Right cardiac atrium (tissue), 5 donors: ENCODE measurements at regions not wholly inside any gene's neighbourhood (a gene's known extent, or its start where the extent isn't known, plus 50 kb on each side); places are given as distances from the start of the nearest gene placed in this dataset.

Experiments
- ATAC-seq, 2 donors: fragments of 200-7000 bp; cut with Tn5 transposase; one replicate each; pipeline versions ENCODE4 v1.8.0 to v1.9.1; 2020; ENCODE audit warnings: moderate library complexity in 2 of 2, mild to moderate bottlenecking in 1 of 2
- DNase-seq, 3 donors: peaks; one replicate each; pipeline ENCODE4 v3.0.0-alpha.2; 2020
- H3K27ac ChIP-seq: one replicate; pipeline ENCODE4 v1.5.1; 2013; ENCODE audit warnings: mild to moderate bottlenecking, low read length, control low read depth, moderate library complexity
- H3K27me3 ChIP-seq: one replicate; pipeline ENCODE4 v1.6.1; 2013; ENCODE audit not compliant: control insufficient read depth, insufficient read depth
- H3K4me1 ChIP-seq: one replicate; pipeline ENCODE4 v1.6.1; 2013; ENCODE audit warnings: low read length; ENCODE audit not compliant: control insufficient read depth, insufficient read depth
- H3K4me3 ChIP-seq: one replicate; pipeline ENCODE4 v1.5.1; 2013; ENCODE audit warnings: low read length, control low read depth
- H3K9me3 ChIP-seq: one replicate; pipeline ENCODE4 v1.6.1; 2013; ENCODE audit warnings: low read length; ENCODE audit not compliant: control insufficient read depth
- WGBS: extraction: QIAGEN DNeasy Blood & Tissue Kit; methylation state at CpG from one replicate; pipeline ENCODE4 v1.1.7; 2013; 5-methylcytosine and 5-hydroxymethylcytosine counted together
- intact Hi-C, 4 donors: fragments of 100-400 bp; cut with DNase I; formaldehyde crosslinking; loops; one replicate each; pipeline versions ENCODE4 v1.11.0 to v1.14.0; 2022 to 2023
- donor health status: healthy with polysubstance abuse.
- donor health status: DM: no; HTN: yes; CAD: no.
- donor health status: DM: no; HTN: no; CAD: no.
- donor health status: DM: no; HTN: yes; CAD: no; lungs with severe emphysema.
- donor health status: DM: yes; HTN: yes; CAD: no.

GRCh38 chr4:185862340-185862739, 50.3 kb upstream of the SORBS2 start:
- no peak overlapping the region for H3K4me3 ChIP-seq
- no peak for ATAC-seq
- DNase-seq, result no peak
- peak overlapping the region; percentile 5 for H3K27ac ChIP-seq
- H3K9me3 ChIP-seq, result no peaks in the 10 kb centered on the region
- WGBS, result 98% methylated on average over 4 of the region's 4 CpGs
- intact Hi-C loops, result loop anchor here in 2 of 4 donors (10.0 kb wide), 2 partner anchors 152 to 208 kb away; no protein-coding TSS in a partner anchor
- H3K4me1 ChIP-seq, result no peaks in the 10 kb centered on the region
- H3K27me3 ChIP-seq, result no peaks in the 10 kb centered on the region

GRCh38 chr4:185863946-185864345, 52.0 kb upstream of the SORBS2 start:
- no peaks in the 10 kb centered on the region for H3K9me3 ChIP-seq
- ATAC-seq (no peak), DNase-seq (no peak)
- no peak overlapping the region for H3K4me3 ChIP-seq
- 22% methylated on average over 1 of the region's 1 CpG for WGBS
- no peaks in the 10 kb centered on the region for H3K4me1 ChIP-seq
- no peak overlapping the region for H3K27ac ChIP-seq
- intact Hi-C loops, result loop anchor here in 2 of 4 donors (10.0 kb wide), 2 partner anchors 151 to 209 kb away; no protein-coding TSS in a partner anchor
- H3K27me3 ChIP-seq, result no peaks in the 10 kb centered on the region

- H3K4me3 ChIP-seq, result no peak overlapping the region
- H3K27me3 ChIP-seq, result no peaks in the 10 kb centered on the region
- WGBS, result 63% methylated on average over 4 of the region's 4 CpGs
- ATAC-seq, result peak; percentile 58 to 65
- intact Hi-C loops, result loop anchor here in 2 of 4 donors (10.0 kb wide), 2 partner anchors 149 to 211 kb away; no protein-coding TSS in a partner anchor
- no peaks in the 10 kb centered on the region for H3K4me1 ChIP-seq
- H3K9me3 ChIP-seq, result no peaks in the 10 kb centered on the region
- no peak for DNase-seq
- H3K27ac ChIP-seq, result peak overlapping the region; percentile 78
Measured at GRCh38 chr4:185865901-185866328, 53.9 kb upstream of the SORBS2 start.

GRCh38 chr4:185867770-185868169, 55.8 kb upstream of the SORBS2 start:
- ATAC-seq, result no peak
- Histone ChIP-seq H3K27ac (peak overlapping the region; percentile 72), H3K27me3 (no peaks in the 10 kb centered on the region), H3K4me1 (no peaks in the 10 kb centered on the region), H3K4me3 (no peak overlapping the region), H3K9me3 (no peaks in the 10 kb centered on the region)
- no peak for DNase-seq
- 67% methylated on average over 3 of the region's 3 CpGs for WGBS
- intact Hi-C loops, result loop anchor here in 2 of 4 donors (10.0 kb wide), 2 partner anchors 147 to 213 kb away; no protein-coding TSS in a partner anchor

GRCh38 chr4:185868983-185869382, 57.0 kb upstream of the SORBS2 start:
- H3K4me3 ChIP-seq, result no peak overlapping the region
- DNase-seq (no peak), ATAC-seq (no peak)
- H3K27me3 ChIP-seq, result no peaks in the 10 kb centered on the region
- H3K4me1 ChIP-seq, result no peaks in the 10 kb centered on the region
- WGBS, result 87% methylated on average over 3 of the region's 3 CpGs
- no peaks in the 10 kb centered on the region for H3K9me3 ChIP-seq
- intact Hi-C loops, result loop anchor here in 2 of 4 donors (10.0 kb wide), 2 partner anchors 146 to 214 kb away; no protein-coding TSS in a partner anchor
- H3K27ac ChIP-seq, result no peak overlapping the region

- ATAC-seq (peak; percentile 50 to 55), DNase-seq (no peak)
- WGBS, result 73% methylated on average over 2 of the region's 2 CpGs
- no peaks in the 10 kb centered on the region for H3K9me3 ChIP-seq
- intact Hi-C loops, result loop anchor here in 2 of 4 donors (10.0 kb wide), 2 partner anchors 145 to 215 kb away; no protein-coding TSS in a partner anchor
- H3K4me1 ChIP-seq, result no peaks in the 10 kb centered on the region
- no peaks in the 10 kb centered on the region for H3K27me3 ChIP-seq
- H3K4me3 ChIP-seq, result no peak overlapping the region
- H3K27ac ChIP-seq, result peak overlapping the region; percentile 25
Measured at GRCh38 chr4:185869427-185869826, 57.4 kb upstream of the SORBS2 start.

- no peaks in the 10 kb centered on the region for H3K9me3 ChIP-seq
- 67% methylated on average over 14 of the region's 14 CpGs for WGBS
- no peak overlapping the region for H3K4me3 ChIP-seq
- intact Hi-C loops, result no loop called here
- DNase-seq, result peak; percentile 14 to 65 (median 58)
- peak; percentile 52 to 57 for ATAC-seq
- H3K27me3 ChIP-seq, result no peaks in the 10 kb centered on the region
- peak overlapping the region; percentile 5 for H3K27ac ChIP-seq
- H3K4me1 ChIP-seq, result no peaks in the 10 kb centered on the region
Measured at GRCh38 chr4:185870366-185870765, 58.4 kb upstream of the SORBS2 start.

GRCh38 chr4:185872747-185873380, 60.9 kb upstream of the SORBS2 start:
- WGBS, result 80% methylated on average over 7 of the region's 7 CpGs
- DNase-seq (no peak), ATAC-seq (peak in 1 of 2 donors; percentile 19)
- H3K4me3 ChIP-seq, result no peak overlapping the region
- no peaks in the 10 kb centered on the region for H3K9me3 ChIP-seq
- no peaks in the 10 kb centered on the region for H3K27me3 ChIP-seq
- intact Hi-C loops, result no loop called here
- peak overlapping the region; percentile 45 for H3K27ac ChIP-seq
- H3K4me1 ChIP-seq, result no peaks in the 10 kb centered on the region

- 56% methylated on average over 3 of the region's 3 CpGs for WGBS
- intact Hi-C loops, result no loop called here
- ATAC-seq (no peak), DNase-seq (no peak)
- Histone ChIP-seq H3K27ac (no peak overlapping the region), H3K4me1 (no peaks in the 10 kb centered on the region), H3K4me3 (no peak overlapping the region), H3K27me3 (no peaks in the 10 kb centered on the region), H3K9me3 (no peaks in the 10 kb centered on the region)
Measured at GRCh38 chr4:185874516-185875230, 62.7 kb upstream of the SORBS2 start.

- WGBS, result 89% methylated on average over 6 of the region's 6 CpGs
Measured at GRCh38 chr4:185875316-185875907, 63.4 kb upstream of the SORBS2 start.

GRCh38 chr4:185878633-185879032, 66.6 kb upstream of the SORBS2 start:
- Histone ChIP-seq H3K4me1 (no peaks in the 10 kb centered on the region), H3K27me3 (no peaks in the 10 kb centered on the region), H3K9me3 (no peaks in the 10 kb centered on the region), H3K27ac (no peak overlapping the region), H3K4me3 (no peak overlapping the region)
- intact Hi-C loops, result no loop called here
- DNase-seq (peak in 2 of 3 donors; percentile 65 to 67), ATAC-seq (peak; percentile 43 to 85)
- WGBS, result 81% methylated on average over 14 of the region's 14 CpGs

More at GRCh38 chr4:185875316-185875907, 63.4 kb upstream of the SORBS2 start:
- H3K27ac ChIP-seq, result no peak overlapping the region
- H3K9me3 ChIP-seq, result no peaks in the 10 kb centered on the region
- no peaks in the 10 kb centered on the region for H3K4me1 ChIP-seq
- intact Hi-C loops, result no loop called here
- no peak overlapping the region for H3K4me3 ChIP-seq
- ATAC-seq (no peak), DNase-seq (no peak)
- H3K27me3 ChIP-seq, result no peaks in the 10 kb centered on the region
